ENCODE measurements at regions not wholly inside any gene's neighbourhood (a gene's known extent, or its start where the extent isn't known, plus 50 kb on each side); places are given as distances from the start of the nearest gene placed in this dataset.

DNA sequence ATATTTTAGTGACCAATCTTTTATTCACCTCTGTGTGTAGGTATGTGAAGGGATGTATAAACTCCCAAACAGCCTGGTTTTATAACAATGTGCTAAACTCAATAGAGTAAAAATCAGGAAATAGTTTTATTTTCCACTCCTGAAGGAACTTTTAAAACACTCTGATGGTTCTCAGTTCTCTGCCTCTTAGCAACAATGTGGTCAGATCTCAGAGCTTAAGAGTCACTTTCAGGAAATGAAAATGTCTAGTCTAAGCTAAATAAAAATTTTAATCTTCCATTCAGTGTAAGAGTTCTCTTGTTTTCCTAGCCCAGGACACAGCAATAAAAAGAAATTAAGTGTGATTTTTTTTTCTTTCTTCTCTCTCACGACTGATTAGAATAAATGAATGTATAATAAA, 718.0 kb downstream of the C12orf50 start:
- H3K27ac ChIP-seq (ENCODE audit: extremely low read depth, low read depth, low read length): no peak overlapping the region
- H3K4me1 ChIP-seq (ENCODE audit: control insufficient read depth, insufficient read depth, low read length): no peaks in the 10 kb centered on the region
- TF ChIP-seq ZNF248 (tag by site-specific recombination; IDR thresholded peaks at IDR 0.05) (no peak), TRIM28 (IDR thresholded peaks at IDR 0.05; ENCODE audit: borderline replicate concordance, low read length) (no peak), GLI2 (tag by site-specific recombination; IDR thresholded peaks at IDR 0.05; ENCODE audit: borderline replicate concordance, low read depth) (no peak), OSR2 (tag by site-specific recombination; IDR thresholded peaks at IDR 0.05) (no peak), MYNN (tag by site-specific recombination; IDR thresholded peaks at IDR 0.05; ENCODE audit: borderline replicate concordance) (no peak), ZNF133 (tag by site-specific recombination; IDR thresholded peaks at IDR 0.05) (no peak), SP7 (tag by site-specific recombination; IDR thresholded peaks at IDR 0.05) (no peak), ZNF791 (tag by site-specific recombination; IDR thresholded peaks at IDR 0.05) (no peak), OVOL3 (tag by site-specific recombination; IDR thresholded peaks at IDR 0.05) (no peak), ZNF394 (tag by site-specific recombination; IDR thresholded peaks at IDR 0.05; ENCODE audit: borderline replicate concordance) (no peak), ZNF24 (tag by site-specific recombination; IDR thresholded peaks at IDR 0.05) (no peak), ZEB2 (tag by site-specific recombination; IDR thresholded peaks at IDR 0.05) (no peak), ZNF776 (tag by site-specific recombination; IDR thresholded peaks at IDR 0.05; ENCODE audit: borderline replicate concordance) (no peak), ZNF571 (tag by site-specific recombination; IDR thresholded peaks at IDR 0.05) (no peak), ZNF114 (tag by site-specific recombination; IDR thresholded peaks at IDR 0.05) (no peak)
- TF ChIP-seq, protein P1, sequence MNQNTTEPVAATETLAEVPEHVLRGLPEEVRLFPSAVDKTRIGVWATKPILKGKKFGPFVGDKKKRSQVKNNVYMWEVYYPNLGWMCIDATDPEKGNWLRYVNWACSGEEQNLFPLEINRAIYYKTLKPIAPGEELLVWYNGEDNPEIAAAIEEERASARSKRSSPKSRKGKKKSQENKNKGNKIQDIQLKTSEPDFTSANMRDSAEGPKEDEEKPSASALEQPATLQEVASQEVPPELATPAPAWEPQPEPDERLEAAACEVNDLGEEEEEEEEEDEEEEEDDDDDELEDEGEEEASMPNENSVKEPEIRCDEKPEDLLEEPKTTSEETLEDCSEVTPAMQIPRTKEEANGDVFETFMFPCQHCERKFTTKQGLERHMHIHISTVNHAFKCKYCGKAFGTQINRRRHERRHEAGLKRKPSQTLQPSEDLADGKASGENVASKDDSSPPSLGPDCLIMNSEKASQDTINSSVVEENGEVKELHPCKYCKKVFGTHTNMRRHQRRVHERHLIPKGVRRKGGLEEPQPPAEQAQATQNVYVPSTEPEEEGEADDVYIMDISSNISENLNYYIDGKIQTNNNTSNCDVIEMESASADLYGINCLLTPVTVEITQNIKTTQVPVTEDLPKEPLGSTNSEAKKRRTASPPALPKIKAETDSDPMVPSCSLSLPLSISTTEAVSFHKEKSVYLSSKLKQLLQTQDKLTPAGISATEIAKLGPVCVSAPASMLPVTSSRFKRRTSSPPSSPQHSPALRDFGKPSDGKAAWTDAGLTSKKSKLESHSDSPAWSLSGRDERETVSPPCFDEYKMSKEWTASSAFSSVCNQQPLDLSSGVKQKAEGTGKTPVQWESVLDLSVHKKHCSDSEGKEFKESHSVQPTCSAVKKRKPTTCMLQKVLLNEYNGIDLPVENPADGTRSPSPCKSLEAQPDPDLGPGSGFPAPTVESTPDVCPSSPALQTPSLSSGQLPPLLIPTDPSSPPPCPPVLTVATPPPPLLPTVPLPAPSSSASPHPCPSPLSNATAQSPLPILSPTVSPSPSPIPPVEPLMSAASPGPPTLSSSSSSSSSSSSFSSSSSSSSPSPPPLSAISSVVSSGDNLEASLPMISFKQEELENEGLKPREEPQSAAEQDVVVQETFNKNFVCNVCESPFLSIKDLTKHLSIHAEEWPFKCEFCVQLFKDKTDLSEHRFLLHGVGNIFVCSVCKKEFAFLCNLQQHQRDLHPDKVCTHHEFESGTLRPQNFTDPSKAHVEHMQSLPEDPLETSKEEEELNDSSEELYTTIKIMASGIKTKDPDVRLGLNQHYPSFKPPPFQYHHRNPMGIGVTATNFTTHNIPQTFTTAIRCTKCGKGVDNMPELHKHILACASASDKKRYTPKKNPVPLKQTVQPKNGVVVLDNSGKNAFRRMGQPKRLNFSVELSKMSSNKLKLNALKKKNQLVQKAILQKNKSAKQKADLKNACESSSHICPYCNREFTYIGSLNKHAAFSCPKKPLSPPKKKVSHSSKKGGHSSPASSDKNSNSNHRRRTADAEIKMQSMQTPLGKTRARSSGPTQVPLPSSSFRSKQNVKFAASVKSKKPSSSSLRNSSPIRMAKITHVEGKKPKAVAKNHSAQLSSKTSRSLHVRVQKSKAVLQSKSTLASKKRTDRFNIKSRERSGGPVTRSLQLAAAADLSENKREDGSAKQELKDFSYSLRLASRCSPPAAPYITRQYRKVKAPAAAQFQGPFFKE (tag by site-specific recombination; IDR thresholded peaks at IDR 0.05; ENCODE audit: borderline replicate concordance): no peak
- TF ChIP-seq, protein P2, sequence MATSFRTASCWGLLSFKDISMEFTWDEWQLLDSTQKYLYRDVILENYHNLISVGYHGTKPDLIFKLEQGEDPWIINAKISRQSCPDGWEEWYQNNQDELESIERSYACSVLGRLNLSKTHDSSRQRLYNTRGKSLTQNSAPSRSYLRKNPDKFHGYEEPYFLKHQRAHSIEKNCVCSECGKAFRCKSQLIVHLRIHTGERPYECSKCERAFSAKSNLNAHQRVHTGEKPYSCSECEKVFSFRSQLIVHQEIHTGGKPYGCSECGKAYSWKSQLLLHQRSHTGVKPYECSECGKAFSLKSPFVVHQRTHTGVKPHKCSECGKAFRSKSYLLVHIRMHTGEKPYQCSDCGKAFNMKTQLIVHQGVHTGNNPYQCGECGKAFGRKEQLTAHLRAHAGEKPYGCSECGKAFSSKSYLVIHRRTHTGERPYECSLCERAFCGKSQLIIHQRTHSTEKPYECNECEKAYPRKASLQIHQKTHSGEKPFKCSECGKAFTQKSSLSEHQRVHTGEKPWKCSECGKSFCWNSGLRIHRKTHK (tag by site-specific recombination; IDR thresholded peaks at IDR 0.05): no peak
- ChIA-PET CTCF (no interaction called here), POLR2A (no interaction called here)
- H3K9me3 ChIP-seq (ENCODE audit: control insufficient read depth, insufficient read depth, low read depth, low read length): no peaks in the 10 kb centered on the region
- no peaks in the 10 kb centered on the region for H3K36me3 ChIP-seq (ENCODE audit: control insufficient read depth in 2 of 2, insufficient read depth in 1 of 2, low read length in 2 of 2)
- no peak overlapping the region for H3K4me3 ChIP-seq (ENCODE audit: low read depth, low read length)

- Histone ChIP-seq H3K9me3 (ENCODE audit: control insufficient read depth, insufficient read depth, low read depth, low read length) (no peaks in the 10 kb centered on the region), H3K36me3 (ENCODE audit: control insufficient read depth in 2 of 2, insufficient read depth in 1 of 2, low read length in 2 of 2) (no peaks in the 10 kb centered on the region), H3K27ac (ENCODE audit: extremely low read depth, low read depth, low read length) (no peak overlapping the region), H3K4me3 (ENCODE audit: low read depth, low read length) (no peak overlapping the region), H3K4me1 (ENCODE audit: control insufficient read depth, insufficient read depth, low read length) (no peaks in the 10 kb centered on the region)
- CTCF ChIA-PET: interaction anchor here (0.6 to 0.7 kb wide), 2 partner anchors 519 to 540 kb away, joined by 3 to 4 read pairs; no protein-coding TSS in a partner anchor
- POLR2A ChIA-PET: no interaction called here
- no peak for TF ChIP-seq ZNF560 (tag by site-specific recombination; IDR thresholded peaks at IDR 0.05; ENCODE audit: borderline replicate concordance)
- TF ChIP-seq ZNF138 (tag by site-specific recombination; IDR thresholded peaks at IDR 0.05; ENCODE audit: borderline replicate concordance): no peak
- TF ChIP-seq, protein P3, sequence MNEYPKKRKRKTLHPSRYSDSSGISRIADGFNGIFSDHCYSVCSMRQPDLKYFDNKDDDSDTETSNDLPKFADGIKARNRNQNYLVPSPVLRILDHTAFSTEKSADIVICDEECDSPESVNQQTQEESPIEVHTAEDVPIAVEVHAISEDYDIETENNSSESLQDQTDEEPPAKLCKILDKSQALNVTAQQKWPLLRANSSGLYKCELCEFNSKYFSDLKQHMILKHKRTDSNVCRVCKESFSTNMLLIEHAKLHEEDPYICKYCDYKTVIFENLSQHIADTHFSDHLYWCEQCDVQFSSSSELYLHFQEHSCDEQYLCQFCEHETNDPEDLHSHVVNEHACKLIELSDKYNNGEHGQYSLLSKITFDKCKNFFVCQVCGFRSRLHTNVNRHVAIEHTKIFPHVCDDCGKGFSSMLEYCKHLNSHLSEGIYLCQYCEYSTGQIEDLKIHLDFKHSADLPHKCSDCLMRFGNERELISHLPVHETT (tag by site-specific recombination; IDR thresholded peaks at IDR 0.05): no peak
- no peak for TF ChIP-seq ZNF48 (tag by site-specific recombination; IDR thresholded peaks at IDR 0.05)
- no peak for TF ChIP-seq ZNF544 (tag by site-specific recombination; IDR thresholded peaks at IDR 0.05)
- no peak for TF ChIP-seq ZNF19 (tag by site-specific recombination; IDR thresholded peaks at IDR 0.05; ENCODE audit: low read depth)
- TF ChIP-seq, protein P4, sequence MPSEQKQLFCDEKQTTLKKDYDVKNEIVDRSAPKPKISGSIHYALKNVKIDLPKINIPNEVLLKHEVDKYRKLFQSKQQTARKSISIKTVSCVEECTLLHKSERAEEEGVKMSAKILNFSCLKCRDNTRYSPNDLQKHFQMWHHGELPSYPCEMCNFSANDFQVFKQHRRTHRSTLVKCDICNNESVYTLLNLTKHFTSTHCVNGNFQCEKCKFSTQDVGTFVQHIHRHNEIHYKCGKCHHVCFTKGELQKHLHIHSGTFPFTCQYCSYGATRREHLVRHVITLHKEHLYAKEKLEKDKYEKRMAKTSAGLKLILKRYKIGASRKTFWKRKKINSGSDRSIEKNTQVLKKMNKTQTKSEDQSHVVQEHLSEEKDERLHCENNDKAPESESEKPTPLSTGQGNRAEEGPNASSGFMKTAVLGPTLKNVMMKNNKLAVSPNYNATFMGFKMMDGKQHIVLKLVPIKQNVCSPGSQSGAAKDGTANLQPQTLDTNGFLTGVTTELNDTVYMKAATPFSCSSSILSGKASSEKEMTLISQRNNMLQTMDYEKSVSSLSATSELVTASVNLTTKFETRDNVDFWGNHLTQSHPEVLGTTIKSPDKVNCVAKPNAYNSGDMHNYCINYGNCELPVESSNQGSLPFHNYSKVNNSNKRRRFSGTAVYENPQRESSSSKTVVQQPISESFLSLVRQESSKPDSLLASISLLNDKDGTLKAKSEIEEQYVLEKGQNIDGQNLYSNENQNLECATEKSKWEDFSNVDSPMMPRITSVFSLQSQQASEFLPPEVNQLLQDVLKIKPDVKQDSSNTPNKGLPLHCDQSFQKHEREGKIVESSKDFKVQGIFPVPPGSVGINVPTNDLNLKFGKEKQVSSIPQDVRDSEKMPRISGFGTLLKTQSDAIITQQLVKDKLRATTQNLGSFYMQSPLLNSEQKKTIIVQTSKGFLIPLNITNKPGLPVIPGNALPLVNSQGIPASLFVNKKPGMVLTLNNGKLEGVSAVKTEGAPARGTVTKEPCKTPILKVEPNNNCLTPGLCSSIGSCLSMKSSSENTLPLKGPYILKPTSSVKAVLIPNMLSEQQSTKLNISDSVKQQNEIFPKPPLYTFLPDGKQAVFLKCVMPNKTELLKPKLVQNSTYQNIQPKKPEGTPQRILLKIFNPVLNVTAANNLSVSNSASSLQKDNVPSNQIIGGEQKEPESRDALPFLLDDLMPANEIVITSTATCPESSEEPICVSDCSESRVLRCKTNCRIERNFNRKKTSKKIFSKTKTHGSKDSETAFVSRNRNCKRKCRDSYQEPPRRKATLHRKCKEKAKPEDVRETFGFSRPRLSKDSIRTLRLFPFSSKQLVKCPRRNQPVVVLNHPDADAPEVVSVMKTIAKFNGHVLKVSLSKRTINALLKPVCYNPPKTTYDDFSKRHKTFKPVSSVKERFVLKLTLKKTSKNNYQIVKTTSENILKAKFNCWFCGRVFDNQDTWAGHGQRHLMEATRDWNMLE (tag by site-specific recombination; conservative IDR thresholded peaks at IDR 0.05; ENCODE audit: low read depth): no peak
Measured at GRCh38 chr12:87310126-87310525, 719.1 kb downstream of the C12orf50 start.
